Left ventricle myocardium superior (tissue), 1 donor: ENCODE measurements at regions not wholly inside any gene's neighbourhood (a gene's known extent, or its start where the extent isn't known, plus 50 kb on each side); places are given as distances from the start of the nearest gene placed in this dataset.
A peak's percentile ranks its signal among the peaks of the same experiment; 100 is the strongest.
"Not testable (repeated sequence)": the region's sequence is repeated elsewhere in the genome, so short reads cannot be mapped to it uniquely, and the experiment has no call there.

Experiments
- ATAC-seq: fragments of 200-7000 bp; cut with Tn5 transposase; one replicate; pipeline ENCODE4 v1.9.1; 2020; ENCODE audit warnings: mild to moderate bottlenecking, moderate library complexity
- DNase-seq: peaks from one replicate; pipeline ENCODE4 v3.0.0-alpha.2; 2020
- intact Hi-C: fragments of 100-400 bp; cut with micrococcal nuclease; formaldehyde crosslinking; loops from one replicate; pipeline ENCODE4 v1.11.0; 2022
- donor health status: DM: no; HTN: yes; CAD: no; lungs with severe emphysema.

DNA sequence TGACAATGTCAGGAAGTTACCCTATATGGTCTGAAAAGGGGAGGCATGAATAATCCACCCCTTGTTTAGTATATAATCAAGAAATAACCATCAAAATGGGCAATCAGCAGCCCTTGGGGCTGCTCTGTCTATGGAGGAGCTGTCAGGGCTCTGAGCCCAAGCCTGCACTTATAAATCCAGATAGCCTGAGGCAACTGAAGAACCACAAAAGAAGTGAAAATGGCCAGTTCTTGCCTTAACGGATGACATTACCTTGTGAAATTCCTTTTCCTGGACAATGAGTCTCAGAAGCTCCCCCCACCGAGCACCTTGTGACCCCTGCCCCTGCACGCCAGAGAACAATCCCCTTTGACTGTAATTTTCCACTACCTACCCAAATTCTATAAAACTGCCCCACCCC lies 142.1 kb upstream of the KCNK1 start:
- DNase-seq, intact Hi-C loops, ATAC-seq: not testable (repeated sequence)

DNA sequence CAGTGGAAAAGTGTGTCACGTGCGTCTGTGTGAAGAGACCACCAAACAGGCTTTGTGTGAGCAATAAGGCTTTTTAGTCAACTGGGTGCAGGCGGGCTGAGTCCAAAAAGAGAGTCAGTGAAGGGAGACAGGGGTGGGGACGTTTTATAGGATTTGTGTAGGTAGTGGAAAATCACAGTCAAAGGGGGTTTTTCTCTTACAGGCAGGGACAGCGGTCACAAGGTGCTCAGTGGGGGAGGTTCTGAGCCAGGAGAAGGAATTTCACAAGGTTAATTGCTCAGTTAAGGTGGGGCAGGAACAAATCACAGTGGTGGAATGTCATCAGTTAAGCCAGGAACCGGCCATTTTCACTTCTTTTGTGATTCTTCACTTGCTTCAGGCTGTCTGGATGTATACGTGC lies 141.1 kb upstream of the KCNK1 start:
- DNase-seq, ATAC-seq, intact Hi-C loops: not testable (repeated sequence)

DNA sequence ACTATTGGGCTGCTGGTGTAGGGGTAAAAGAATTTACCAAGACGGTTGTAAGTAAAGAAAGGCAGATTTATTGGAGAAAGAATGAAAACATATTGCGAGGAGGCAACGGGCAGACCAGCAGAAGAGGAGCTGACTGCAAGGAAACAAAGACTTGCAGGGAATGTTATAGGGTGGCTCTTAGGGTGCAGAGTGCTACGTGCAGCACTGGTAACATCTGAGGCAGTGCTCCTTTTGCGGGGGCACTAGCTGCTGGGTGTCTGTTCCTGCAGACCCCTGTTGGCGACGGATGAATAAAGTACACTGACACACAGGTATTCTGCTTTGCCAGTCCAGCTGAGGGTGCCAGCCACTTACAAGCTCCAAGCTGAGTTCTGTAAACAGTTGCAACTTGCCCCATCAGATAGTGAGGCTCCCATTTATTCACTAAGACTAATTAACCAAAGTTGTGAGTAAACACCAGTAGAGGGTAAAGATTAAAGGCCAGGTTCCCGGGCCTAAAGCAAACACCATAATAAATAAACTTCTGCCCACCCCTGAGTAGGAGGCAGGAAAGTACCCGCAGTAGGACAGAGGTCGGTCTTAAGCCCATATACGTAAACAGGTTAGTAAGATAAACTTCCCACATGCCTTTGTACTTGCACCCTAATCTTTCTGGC lies 140.2 kb upstream of the KCNK1 start:
- intact Hi-C loops, result no loop called here
- no peak for DNase-seq
- no peak for ATAC-seq

DNA sequence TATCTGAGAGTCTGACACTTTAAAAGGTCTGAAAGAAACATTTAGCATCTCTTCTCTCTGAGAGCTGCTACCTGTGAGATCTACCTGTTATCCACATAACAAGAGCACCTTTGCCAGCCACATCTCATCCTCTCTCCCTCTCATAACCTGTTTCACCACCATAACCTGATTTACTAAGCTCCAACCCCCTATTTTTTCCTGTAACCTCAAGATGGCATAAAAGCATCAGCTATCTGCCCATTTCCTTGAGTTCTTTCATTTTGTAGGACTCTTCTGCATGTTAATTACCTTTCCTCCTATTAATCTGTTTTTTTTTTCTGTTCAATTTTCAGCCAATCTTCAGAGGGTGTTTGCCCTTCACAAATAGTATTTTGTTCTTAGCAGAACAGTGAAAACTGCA lies 136.5 kb upstream of the KCNK1 start:
- intact Hi-C loops, result no loop called here
- DNase-seq, result no peak
- ATAC-seq, result no peak

DNA sequence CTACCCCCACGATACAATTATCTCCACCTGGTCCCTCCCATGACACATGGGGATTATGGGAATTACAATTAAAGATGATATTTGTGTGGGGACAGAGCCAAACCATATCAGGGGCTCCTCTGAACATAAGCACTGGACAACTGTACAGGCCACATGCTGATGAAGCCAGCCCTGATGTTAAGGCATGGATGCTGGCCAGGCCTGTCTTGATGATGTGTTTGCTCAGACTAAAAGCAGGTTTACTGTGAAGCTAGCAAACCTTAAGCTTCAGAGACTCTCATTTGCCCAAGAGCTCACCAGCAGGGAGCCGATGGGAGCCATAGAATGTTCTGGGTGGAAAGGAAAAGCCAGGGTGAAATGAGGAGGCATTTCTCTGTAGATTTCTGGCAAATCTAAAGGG lies 135.3 kb upstream of the KCNK1 start:
- no peak for ATAC-seq
- no peak for DNase-seq
- intact Hi-C loops, result no loop called here

DNA sequence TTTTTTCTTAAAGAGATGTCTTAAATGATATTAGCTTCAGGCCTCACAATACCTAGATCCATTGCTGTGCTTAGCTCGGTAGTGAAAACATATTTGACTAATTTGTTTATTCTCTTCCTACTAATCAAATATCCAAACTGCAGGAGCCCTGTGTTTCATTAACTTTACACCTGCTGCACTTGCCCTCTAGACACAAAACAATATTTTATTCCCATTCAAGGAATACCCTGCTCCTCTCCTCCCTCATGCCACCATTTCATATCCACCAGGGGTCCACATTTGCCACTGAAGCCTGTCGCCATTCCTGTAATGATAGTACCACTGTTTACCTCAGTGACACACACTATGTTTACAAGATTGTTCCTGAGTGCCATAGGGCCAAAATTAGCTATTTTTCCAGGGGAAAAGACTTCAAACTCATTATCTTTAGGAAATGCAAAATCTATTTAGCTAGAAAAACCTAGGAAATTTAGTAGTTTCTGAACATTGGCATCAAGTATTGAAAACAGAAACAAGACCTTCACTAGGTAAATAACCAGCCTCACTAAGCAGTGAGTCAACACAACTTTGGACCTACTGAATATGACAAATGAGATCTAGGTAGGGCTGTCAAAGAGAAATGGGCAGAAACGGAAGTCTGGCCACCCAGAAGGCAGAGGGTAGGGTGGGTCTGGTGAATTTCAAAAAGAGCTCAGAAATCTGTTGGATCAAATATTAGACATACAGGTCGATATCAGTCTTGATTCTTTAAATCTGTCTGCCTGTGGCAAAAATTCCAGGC lies 134.6 kb upstream of the KCNK1 start:
- ATAC-seq, result no peak
- intact Hi-C loops, result no loop called here
- no peak for DNase-seq

DNA sequence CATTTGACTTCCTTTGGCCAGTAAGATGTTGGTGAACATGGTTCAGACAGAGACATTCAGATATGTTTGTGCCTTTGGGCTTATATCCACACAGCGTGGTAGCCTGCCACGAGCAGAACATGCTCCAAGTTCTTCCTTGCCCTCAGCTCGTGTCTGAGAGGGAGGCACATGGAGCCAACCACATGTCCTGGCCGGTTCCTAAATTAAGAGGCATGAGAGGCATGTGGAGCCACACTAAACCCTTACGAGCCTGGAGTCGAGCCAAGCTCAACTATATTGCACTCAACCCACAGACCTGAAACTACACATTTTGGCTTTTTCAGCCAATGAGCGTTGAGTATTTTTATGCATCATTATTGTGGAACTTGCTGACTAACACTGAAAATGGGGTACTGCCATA lies 133.7 kb upstream of the KCNK1 start:
- DNase-seq (no peak), ATAC-seq (peak; percentile 60)
- intact Hi-C loops, result no loop called here

DNA sequence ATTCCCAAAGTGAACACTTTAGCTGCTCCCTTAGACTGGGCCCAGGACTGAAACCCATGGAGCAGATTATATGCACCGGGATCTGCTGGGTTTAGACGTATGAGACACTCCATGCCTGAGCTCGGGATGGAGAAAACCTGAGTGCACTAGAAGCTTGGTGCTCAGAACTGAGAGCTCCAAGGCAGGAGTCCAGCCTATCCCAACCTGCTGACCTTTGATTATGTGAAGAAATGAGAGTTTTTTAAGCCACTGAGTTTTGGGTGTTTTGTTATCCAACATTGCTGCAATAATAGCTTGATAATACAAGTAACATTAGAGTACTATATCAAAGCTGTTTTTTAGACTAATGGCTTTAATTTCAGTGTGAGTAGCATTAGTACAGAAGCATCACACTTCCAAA lies 131.5 kb upstream of the KCNK1 start:
- intact Hi-C loops, result no loop called here
- DNase-seq, result no peak
- ATAC-seq, result no peak

DNA sequence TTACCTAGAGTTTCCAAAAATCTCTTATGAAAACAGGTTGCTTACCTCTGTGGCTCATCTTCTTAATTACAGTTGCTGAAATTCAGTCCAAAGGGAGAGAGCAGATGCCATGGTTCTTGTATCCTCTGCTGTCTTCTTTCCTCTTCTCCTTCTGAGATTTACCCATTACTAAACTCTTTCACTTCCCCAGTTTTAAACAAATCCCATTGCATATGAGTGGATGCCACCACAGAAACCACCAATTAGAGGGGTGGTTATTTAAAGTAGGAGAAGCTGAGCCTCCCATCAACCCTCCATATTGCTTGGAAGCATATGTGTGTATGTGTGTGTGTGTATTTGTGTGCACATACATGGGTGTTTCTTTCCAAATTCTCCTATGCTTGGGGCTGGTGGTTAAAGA lies 128.5 kb upstream of the KCNK1 start:
- ATAC-seq (no peak), DNase-seq (no peak)
- intact Hi-C loops, result no loop called here

DNA sequence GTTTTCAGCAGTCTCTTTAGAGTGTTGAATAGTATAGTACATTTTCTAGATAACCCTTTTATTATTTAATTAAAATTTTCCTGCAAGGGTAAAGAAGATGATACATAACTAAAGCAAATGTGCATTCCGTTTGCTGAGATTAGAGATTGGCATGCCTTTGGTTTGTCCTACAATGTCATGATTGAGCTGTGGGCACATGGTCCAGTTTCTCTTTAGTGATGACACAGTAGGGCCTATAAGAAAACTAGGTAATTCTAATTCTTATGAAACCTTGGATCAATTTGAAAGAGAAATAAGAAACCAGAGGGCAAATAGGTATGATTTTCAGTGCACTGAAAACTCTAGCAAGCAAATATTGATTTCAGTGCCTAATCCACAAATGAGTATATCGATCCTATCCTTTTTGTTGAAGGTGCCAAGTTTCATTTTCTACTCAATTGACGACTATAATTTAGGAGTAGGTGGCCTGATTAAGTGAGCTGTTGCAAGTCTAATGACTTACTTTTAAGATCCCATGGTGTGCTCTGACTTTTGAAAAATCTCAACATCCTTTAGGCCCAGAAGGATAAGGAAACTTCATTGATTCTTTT lies 128.0 kb upstream of the KCNK1 start:
- intact Hi-C loops, result no loop called here
- DNase-seq (no peak), ATAC-seq (no peak)

DNA sequence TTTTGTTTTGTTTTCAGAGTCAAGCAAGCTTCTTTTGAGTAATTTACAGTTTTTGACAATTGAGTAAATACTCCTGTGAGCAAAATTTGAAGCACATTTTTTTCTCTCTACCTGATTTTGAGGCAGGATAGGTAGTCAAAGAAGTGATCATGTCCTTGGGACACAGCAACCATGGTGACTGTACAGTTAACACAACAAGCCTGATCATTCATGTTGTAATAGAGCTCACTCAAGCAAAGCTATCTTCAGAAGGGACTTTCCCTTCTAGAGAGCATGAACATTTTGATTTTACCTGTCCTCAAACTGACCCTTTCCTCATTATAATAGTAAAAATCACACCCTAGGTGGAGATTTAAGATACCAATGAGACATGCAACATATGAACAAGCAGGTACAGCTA lies 126.5 kb upstream of the KCNK1 start:
- no peak for ATAC-seq

DNA sequence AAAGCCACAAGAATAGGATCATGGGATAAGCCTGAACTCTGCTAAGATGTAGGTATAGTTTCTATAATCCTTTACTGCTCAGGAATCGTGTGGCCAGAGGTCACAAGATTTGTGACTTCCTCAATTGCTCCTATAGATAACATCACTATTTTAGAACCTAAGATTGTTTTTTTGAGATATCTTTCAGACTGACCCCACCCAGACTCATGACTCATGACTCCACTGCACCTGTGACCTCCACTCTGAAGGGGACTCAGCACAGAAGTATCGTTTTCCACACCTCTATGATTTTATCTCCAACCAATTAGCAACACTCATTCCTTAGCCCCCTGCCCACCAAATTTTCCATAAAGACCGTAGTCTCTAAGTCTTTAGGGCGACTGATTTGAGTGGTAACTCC lies 124.5 kb upstream of the KCNK1 start:
- no peak for DNase-seq
- intact Hi-C loops, result no loop called here
- no peak for ATAC-seq

More for the DNA sequence above, 126.5 kb upstream of the KCNK1 start:
- no peak for DNase-seq
- intact Hi-C loops, result no loop called here

DNA sequence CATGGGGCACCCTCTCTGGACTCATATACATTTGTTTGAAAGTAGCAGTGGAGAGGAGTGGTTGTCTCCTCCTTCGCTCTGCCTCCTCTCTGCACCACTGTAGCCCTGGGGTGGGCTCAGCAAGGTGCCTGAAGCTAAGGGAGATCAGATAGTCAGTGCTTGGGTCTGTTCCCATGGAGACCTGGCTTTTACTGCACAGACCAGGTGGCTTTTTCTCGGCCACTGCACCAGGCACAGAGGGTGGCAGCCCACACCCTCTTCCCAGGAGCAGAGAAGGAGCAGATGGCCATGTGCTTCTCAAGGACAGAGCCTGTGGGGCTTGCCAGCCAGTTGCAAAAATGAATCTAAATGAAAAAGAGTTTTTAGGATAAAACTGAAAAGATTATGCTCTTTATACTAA lies 123.4 kb upstream of the KCNK1 start:
- intact Hi-C loops, result no loop called here
- DNase-seq (no peak), ATAC-seq (no peak)

DNA sequence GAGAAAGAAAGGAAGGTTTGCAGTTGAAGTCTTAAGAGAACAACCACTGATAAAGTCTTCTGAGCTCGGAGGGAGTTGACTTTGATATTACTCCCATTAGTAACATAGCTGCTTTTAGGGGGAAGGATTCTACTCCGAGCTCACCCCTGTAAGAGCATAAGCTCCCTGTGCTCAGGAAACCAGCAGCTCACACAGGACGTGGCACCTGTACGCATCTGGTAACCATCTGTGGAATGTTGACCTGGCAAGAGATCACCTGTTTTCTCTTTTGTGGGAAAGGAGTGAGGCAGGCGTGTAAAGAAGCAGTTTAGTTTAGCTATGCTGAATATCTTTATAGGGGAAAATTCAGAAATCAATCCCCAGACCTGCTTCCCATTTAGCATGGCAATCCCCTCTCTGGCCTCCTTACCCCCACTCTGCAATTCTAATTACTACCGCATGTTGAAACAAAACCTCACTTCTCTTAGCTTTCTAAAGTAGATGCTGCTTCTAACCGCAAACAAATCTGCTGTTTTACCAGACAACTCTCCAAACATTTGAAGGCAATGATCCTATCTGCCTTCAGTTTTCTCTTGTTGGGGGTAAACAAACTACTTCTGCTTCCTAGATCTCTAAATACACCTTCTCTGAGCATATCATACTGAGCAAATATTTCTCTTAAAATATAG lies 121.8 kb upstream of the KCNK1 start:
- no peak for ATAC-seq
- DNase-seq, result no peak
- intact Hi-C loops, result no loop called here

DNA sequence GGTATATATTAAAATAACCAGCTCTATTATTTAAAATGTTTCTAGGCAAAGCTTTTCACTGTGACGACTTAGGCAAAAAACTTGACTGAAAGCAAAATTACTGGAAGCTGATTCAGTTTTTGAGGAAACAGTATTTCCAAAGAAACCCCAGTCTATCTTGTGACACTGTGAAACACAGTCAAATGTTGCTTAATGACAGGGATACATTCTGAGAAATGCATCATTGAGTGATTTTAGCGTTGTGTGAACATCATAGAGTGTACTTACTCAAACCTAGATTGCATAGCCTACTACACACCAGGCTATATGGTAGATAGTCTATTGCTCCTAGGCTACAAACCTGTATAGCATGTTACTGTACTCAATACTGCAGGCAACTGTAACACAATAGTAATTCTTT lies 116.9 kb upstream of the KCNK1 start:
- ATAC-seq (no peak), DNase-seq (no peak)
- intact Hi-C loops, result no loop called here

DNA sequence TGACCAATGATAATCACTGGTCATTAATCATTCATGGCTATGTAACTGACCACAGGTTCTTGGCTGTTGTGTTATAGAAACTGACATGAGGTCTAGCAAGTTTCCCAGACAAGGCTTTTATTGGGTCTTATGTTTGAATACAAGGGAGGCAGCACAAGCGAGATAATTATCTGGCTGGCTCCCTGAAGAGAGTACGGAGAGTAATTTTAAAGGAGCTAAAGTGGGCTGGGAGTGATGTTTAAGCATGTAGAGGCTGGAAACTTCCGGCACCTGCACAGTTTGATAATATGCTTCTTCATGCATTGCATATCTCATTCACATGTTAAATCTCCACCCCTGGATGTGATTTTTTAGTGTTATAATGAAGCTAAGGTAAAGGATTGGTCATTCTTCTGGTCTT lies 116.2 kb upstream of the KCNK1 start:
- intact Hi-C loops, result no loop called here
- ATAC-seq, result no peak
- no peak for DNase-seq

DNA sequence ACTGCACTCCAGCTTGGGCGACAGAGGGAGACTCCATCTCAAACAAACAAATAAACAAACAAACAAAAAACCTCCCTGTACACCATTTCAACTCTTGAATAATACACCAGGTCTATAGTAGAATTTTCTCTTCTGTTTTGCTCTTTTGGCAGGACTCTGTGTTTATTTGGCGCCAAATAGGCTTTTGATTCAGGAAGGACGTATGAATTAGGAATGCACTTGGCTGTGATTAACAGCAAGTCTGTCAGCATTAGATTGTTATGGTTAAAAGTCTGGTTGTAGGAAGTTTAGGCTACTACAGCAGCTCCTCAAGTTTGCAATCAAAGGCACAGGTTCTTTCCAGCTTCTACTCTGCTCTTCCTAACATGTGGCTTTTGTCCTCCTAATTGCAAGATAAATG lies 113.8 kb upstream of the KCNK1 start:
- ATAC-seq (no peak), DNase-seq (no peak)
- intact Hi-C loops, result no loop called here

DNA sequence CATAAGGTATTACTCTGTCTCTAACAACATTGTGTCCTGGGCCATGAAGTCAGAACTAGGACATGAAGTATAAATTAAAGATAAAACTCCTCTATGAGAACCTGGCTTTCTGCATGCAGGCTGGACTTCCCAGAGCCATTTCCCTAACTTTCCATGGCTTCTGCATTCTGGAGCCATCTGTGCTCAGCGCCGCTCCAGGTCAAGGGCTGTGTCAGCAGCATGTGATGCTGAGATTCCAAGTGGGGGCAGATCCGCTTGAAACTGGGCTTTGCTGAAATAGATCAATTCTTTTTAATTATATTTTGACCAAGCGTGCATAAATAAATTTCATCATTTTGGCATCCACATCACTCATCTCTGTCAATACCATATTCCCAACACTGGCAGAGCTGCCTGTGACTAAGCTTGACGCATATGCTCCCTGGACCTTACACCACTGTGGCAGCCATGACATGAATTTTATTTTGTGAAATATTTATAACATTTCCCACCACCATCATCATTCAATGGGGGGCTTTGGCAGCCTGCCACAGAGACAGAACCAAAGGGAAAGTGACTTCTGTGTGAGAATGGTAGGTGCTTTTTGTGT lies 110.4 kb upstream of the KCNK1 start:
- DNase-seq (no peak), ATAC-seq (no peak)
- intact Hi-C loops, result no loop called here

DNA sequence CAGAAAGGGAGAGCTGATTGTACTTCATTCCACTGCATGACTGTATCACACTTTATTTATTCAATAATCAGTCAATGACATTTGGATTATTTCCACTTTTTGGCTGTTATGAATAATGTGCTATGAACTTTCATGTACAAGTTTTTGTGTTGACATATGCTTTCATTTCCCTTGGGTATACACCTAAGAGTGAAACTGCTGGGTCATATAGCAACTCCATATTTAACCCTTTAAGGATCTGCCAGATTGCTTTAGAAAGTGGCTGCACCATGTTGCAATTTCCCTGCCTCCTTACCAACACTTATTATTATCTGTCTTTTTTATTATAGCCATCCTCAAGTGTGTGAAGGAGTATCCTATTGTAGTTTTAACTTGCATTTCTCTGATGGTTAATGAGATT lies 108.8 kb upstream of the KCNK1 start:
- ATAC-seq, result no peak
- intact Hi-C loops, result no loop called here
- DNase-seq, result no peak

DNA sequence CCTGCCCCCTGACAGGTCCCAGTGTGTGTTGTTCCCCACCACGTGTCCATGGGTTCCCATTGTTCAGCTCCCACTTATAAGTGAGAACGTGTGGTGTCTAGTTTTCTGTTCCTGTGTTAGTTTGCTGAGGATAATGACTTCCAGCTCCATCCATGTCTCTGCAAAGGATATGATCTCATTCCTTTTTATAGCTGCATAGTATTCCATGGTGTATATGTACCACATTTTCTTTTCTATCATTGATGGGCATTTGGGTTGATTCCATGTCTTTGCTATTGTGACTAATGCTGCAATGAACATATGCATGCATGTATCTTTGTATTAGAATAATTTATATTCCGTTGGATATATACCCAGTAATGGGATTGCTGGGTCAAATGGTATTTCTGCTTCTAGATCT lies 108.0 kb upstream of the KCNK1 start:
- ATAC-seq, DNase-seq, intact Hi-C loops: not testable (repeated sequence)
